ENCODE measurements at regions not wholly inside any gene's neighbourhood (a gene's known extent, or its start where the extent isn't known, plus 50 kb on each side); places are given as distances from the start of the nearest gene placed in this dataset.
A peak's percentile ranks its signal among the peaks of the same experiment; 100 is the strongest.

DNA sequence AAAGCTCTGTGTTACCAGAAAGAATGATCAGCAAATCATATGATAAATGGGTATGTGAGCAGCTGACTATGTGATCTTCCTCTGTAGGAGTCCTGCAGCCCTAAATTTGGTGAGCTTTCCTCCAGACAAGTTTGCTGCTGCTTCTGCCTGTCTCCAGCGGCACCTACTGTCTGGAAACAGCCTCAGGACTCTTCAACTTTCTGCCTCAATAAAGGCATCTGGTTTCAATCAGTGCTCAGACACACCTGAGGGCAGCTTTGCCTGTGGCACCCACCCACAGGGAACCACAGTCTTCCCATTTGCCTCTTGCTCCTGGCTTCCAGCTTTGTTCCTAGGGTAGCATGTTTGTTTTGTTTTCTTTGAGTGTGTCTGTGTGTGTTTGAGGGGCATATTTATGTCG is 727.9 kb upstream of the MAN1A1 start:
- Histone ChIP-seq H3K79me1 (ENCODE audit: low read depth in 1 of 2, low read length in 2 of 2) (no peaks in the 10 kb centered on the region), H2BK15ac (ENCODE audit: low read depth, low read length) (no peak overlapping the region), H2AK5ac (ENCODE audit: low read depth, low read length) (no peak overlapping the region), H3K9ac (ENCODE audit: low read depth, low read length) (no peak overlapping the region), H3K4ac (ENCODE audit: low read depth, low read length) (no peak overlapping the region), H3K18ac (ENCODE audit: low read depth, low read length) (no peak overlapping the region), H4K20me1 (ENCODE audit: insufficient read depth, low read length) (no peaks in the 10 kb centered on the region), H3K27me3 (ENCODE audit: control insufficient read depth, insufficient read depth, low read length) (no peaks in the 10 kb centered on the region), H2BK120ac (ENCODE audit: low read depth, low read length) (no peak overlapping the region), H4K5ac (ENCODE audit: low read depth, low read length) (no peak overlapping the region), H3K4me1 (ENCODE audit: control insufficient read depth, insufficient read depth, low read length) (no peaks in the 10 kb centered on the region), H2AK9ac (replicated peaks; ENCODE audit: low read depth, low read length, poor library complexity) (no peak overlapping the region), H2BK20ac (ENCODE audit: low read depth, low read length) (no peak overlapping the region), H3K9me3 (ENCODE audit: control insufficient read depth, insufficient read depth, low read length) (no peaks in the 10 kb centered on the region), H3K23ac (ENCODE audit: low read depth, low read length) (no peak overlapping the region), H3K36me3 (ENCODE audit: control insufficient read depth, insufficient read depth, low read length) (no peaks in the 10 kb centered on the region), H3K14ac (replicated peaks; ENCODE audit: low read depth, low read length) (no peak overlapping the region), H3K27ac (ENCODE audit: insufficient read depth, low read length) (no peak overlapping the region), H2BK5ac (ENCODE audit: low read depth, low read length, poor library complexity, severe bottlenecking) (no peak overlapping the region), H3K4me3 (ENCODE audit: insufficient read depth, low read depth, low read length) (no peak overlapping the region), H3K4me2 (ENCODE audit: low read depth, low read length) (no peak overlapping the region), H2AFZ (replicated peaks; ENCODE audit: low read length, poor library complexity) (no peak overlapping the region), H3K56ac (ENCODE audit: extremely low read depth, insufficient read depth, low read length) (no peak overlapping the region), H4K91ac (ENCODE audit: insufficient read depth, low read depth, low read length) (no peak overlapping the region), H4K8ac (ENCODE audit: low read depth in 2 of 2, low read length in 2 of 2) (no peak overlapping the region), H3K9me1 (ENCODE audit: insufficient read depth, low read length) (no peaks in the 10 kb centered on the region)
- no TSS peak for BruUV-seq (replicated peaks)
- dilution Hi-C loops (cut with HindIII; ENCODE audit: low sequenced_read_pairs, unreplicated experiment): no loop called here
- in situ Hi-C loops (cut with MboI; ENCODE audit: low sequenced_read_pairs): no loop called here
- intact Hi-C loops (cut with micrococcal nuclease): no loop called here
- WGBS, 2 experiments (ENCODE audit: extremely low coverage in 2 of 2, insufficient read length in 1 of 2): 40% methylated on average over 1 of the region's 2 CpGs; no CpG with 5 or more reads in 1 of the 2 experiments
- TF ChIP-seq RCOR1 (IDR thresholded peaks at IDR 0.05; ENCODE audit: insufficient replicate concordance, low read length) (no peak), RAD21 (IDR thresholded peaks at IDR 0.05; ENCODE audit: low read length) (peak; percentile 11; the same call in 1 of the 2 replicates)
- TF ChIP-seq, protein P1, sequence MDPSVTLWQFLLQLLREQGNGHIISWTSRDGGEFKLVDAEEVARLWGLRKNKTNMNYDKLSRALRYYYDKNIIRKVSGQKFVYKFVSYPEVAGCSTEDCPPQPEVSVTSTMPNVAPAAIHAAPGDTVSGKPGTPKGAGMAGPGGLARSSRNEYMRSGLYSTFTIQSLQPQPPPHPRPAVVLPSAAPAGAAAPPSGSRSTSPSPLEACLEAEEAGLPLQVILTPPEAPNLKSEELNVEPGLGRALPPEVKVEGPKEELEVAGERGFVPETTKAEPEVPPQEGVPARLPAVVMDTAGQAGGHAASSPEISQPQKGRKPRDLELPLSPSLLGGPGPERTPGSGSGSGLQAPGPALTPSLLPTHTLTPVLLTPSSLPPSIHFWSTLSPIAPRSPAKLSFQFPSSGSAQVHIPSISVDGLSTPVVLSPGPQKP (IDR thresholded peaks at IDR 0.05; ENCODE audit: borderline replicate concordance, low read depth, low read length): no peak
- ATAC-seq (ENCODE audit: low read depth) (no peak), DNase-seq (no peak)
- CTCF ChIA-PET: no interaction called here
- POLR2A ChIA-PET (ENCODE audit: unreplicated experiment): no interaction called here

Data from IMR-90 (cell line).